Mesenchymal stem cell (in vitro differentiated cells and primary cell): ENCODE measurements at regions not wholly inside any gene's neighbourhood (a gene's known extent, or its start where the extent isn't known, plus 50 kb on each side); places are given as distances from the start of the nearest gene placed in this dataset.

ENCODE experiments used
- DNase-seq: peaks from one replicate; pipeline ENCODE4 v3.0.0-alpha.2; 2013
- H2AFZ ChIP-seq: one replicate; pipeline ENCODE4 v1.6.1; 2013; ENCODE audit warnings: low read depth, mild to moderate bottlenecking, control low read depth, inconsistent platforms, low read length, moderate library complexity
- H2AK5ac ChIP-seq: 2 replicates; pipeline ENCODE4 v1.6.1; 2013; ENCODE audit warnings: low read length, moderate library complexity, mild to moderate bottlenecking, inconsistent platforms; ENCODE audit not compliant: severe bottlenecking
- H2BK120ac ChIP-seq: one replicate; pipeline ENCODE4 v1.6.1; 2013; ENCODE audit warnings: low read depth, mild to moderate bottlenecking, inconsistent platforms, low read length, moderate library complexity
- H2BK12ac ChIP-seq, 2 experiments: one replicate each; pipeline ENCODE4 v1.6.1; 2013; ENCODE audit warnings: inconsistent platforms in 2 of 2, low read length in 2 of 2, mild to moderate bottlenecking in 2 of 2, moderate library complexity in 2 of 2, control low read depth in 1 of 2
- H2BK15ac ChIP-seq: one replicate; pipeline ENCODE4 v1.6.1; 2013; ENCODE audit warnings: mild to moderate bottlenecking, low read depth, inconsistent platforms; ENCODE audit not compliant: poor library complexity, severe bottlenecking
- H2BK5ac ChIP-seq: 2 replicates; pipeline ENCODE4 v1.6.1; 2013; ENCODE audit warnings: low read depth, mild to moderate bottlenecking, low read length, control low read depth, inconsistent platforms; ENCODE audit not compliant: poor library complexity, severe bottlenecking
- H3K14ac ChIP-seq, 2 experiments: one replicate each; pipeline ENCODE4 v1.6.1; 2013; ENCODE audit warnings: inconsistent platforms in 2 of 2, low read length in 2 of 2, control low read depth in 1 of 2, mild to moderate bottlenecking in 1 of 2, moderate library complexity in 1 of 2
- H3K18ac ChIP-seq, 2 experiments: one replicate each; pipeline ENCODE4 v1.6.1; 2013; ENCODE audit warnings: inconsistent platforms in 2 of 2, low read length in 2 of 2, control low read depth in 1 of 2, low read depth in 1 of 2, mild to moderate bottlenecking in 1 of 2
- H3K23ac ChIP-seq, 2 experiments: one replicate each; pipeline ENCODE4 v1.6.1; 2013; ENCODE audit warnings: inconsistent platforms in 2 of 2, low read length in 2 of 2, mild to moderate bottlenecking in 2 of 2, moderate library complexity in 2 of 2, control low read depth in 1 of 2
- H3K27ac ChIP-seq: 2 replicates; pipeline ENCODE4 v1.5.1; 2013; ENCODE audit warnings: mild to moderate bottlenecking, moderate library complexity, low read length, control low read depth, inconsistent platforms; ENCODE audit not compliant: poor library complexity, severe bottlenecking
- H3K27me3 ChIP-seq, 2 experiments: 2 replicates each; pipeline versions ENCODE4 v1.6.1 to v1.7.0; 2013; ENCODE audit warnings: low read length in 2 of 2, mild to moderate bottlenecking in 2 of 2, moderate library complexity in 2 of 2, control low read depth in 1 of 2, inconsistent platforms in 1 of 2; ENCODE audit not compliant: control insufficient read depth in 1 of 2, insufficient read depth in 1 of 2
- H3K36me3 ChIP-seq, 2 experiments: 2 replicates each; pipeline versions ENCODE4 v1.6.1 to v1.7.0; 2013; ENCODE audit warnings: low read length in 2 of 2, control low read depth in 1 of 2, inconsistent platforms in 1 of 2, low read depth in 1 of 2, mild to moderate bottlenecking in 1 of 2; ENCODE audit not compliant: insufficient read depth in 2 of 2, control insufficient read depth in 1 of 2
- H3K4ac ChIP-seq, 2 experiments: one replicate each; pipeline ENCODE4 v1.6.1; 2013; ENCODE audit warnings: inconsistent platforms in 2 of 2, low read length in 2 of 2, mild to moderate bottlenecking in 2 of 2, moderate library complexity in 2 of 2, control low read depth in 1 of 2, low read depth in 1 of 2
- H3K4me1 ChIP-seq: 2 replicates; pipeline ENCODE4 v1.6.1; 2013; ENCODE audit warnings: low read depth, low read length, control low read depth; ENCODE audit not compliant: control insufficient read depth, insufficient read depth
- H3K4me2 ChIP-seq: 2 replicates; pipeline ENCODE4 v1.6.1; 2013; ENCODE audit warnings: low read length, mild to moderate bottlenecking, inconsistent platforms; ENCODE audit not compliant: poor library complexity, severe bottlenecking
- H3K4me3 ChIP-seq, 2 experiments: 2 replicates each; pipeline versions ENCODE4 v1.5.1 to v1.7.0; 2013; ENCODE audit warnings: low read length in 2 of 2, mild to moderate bottlenecking in 2 of 2, control low read depth in 1 of 2, low read depth in 1 of 2; ENCODE audit not compliant: insufficient read depth in 1 of 2
- H3K79me1 ChIP-seq: replicated peaks from 2 replicates; pipeline ENCODE4 v1.6.1; 2013; ENCODE audit warnings: mild to moderate bottlenecking, control low read depth, low read length, inconsistent platforms; ENCODE audit not compliant: poor library complexity, severe bottlenecking
- H3K9ac ChIP-seq: 2 replicates; pipeline ENCODE4 v1.7.0; 2013; ENCODE audit warnings: mild to moderate bottlenecking, low read length, moderate library complexity
- H3K9me3 ChIP-seq: 2 replicates; pipeline ENCODE4 v1.7.0; 2013; ENCODE audit warnings: mild to moderate bottlenecking, low read length; ENCODE audit not compliant: control insufficient read depth
- H4K8ac ChIP-seq: one replicate; pipeline ENCODE4 v1.6.1; 2013; ENCODE audit warnings: inconsistent platforms, mild to moderate bottlenecking, low read length, moderate library complexity
- H4K91ac ChIP-seq: one replicate; pipeline ENCODE4 v1.6.1; 2013; ENCODE audit warnings: mild to moderate bottlenecking, low read length, inconsistent platforms
- WGBS: methylation state at CpG from one replicate; pipeline ENCODE4 v1.1.7; 2013; ENCODE audit warnings: mixed read lengths; 5-methylcytosine and 5-hydroxymethylcytosine counted together

DNA sequence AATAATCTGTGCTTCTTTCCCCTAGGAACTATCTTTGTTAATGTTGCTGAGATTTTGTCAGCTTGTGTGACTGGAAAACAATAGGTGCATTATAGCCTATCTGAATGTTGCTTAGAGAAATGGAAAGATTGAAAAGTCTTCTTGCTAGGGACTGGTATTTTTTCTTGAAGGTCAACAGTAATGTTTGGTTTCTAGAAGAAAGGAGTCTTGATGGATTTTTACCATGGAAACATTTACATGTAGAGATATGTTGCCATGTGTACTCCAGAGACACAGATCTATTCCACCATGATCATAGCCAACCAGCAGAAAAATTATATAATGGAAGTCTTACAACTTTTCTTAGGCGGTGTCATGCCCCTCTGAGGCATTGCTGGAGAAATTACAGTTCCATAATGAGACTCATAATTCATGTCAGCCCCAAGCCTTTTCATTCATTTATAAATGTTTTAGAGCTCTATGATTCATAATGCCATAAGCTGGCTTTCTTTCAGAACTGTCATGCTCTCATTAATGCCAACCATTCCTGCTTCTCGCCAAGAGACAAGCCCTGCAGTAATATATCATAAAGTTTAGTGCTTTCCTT lies 175.1 kb upstream of the PTPRZ1 start:
- Histone ChIP-seq H3K9me3 (no peaks in the 10 kb centered on the region), H2BK15ac (no peak overlapping the region), H3K36me3 (no peaks in the 10 kb centered on the region), H3K27ac (no peak overlapping the region), H4K8ac (no peak overlapping the region), H3K9ac (no peak overlapping the region), H3K23ac (no peak overlapping the region), H3K18ac (no peak overlapping the region), H2AFZ (no peak overlapping the region), H3K4ac (no peak overlapping the region), H2BK120ac (no peak overlapping the region), H3K4me3 (no peak overlapping the region), H3K4me2 (no peak overlapping the region), H4K91ac (no peak overlapping the region), H3K27me3 (no peaks in the 10 kb centered on the region), H2BK12ac (no peak overlapping the region), H3K79me1 (no peaks in the 10 kb centered on the region), H3K14ac (no peak overlapping the region), H2AK5ac (no peak overlapping the region), H3K4me1 (no peaks in the 10 kb centered on the region), H2BK5ac (no peak overlapping the region)
- no peak for DNase-seq
- WGBS = 100% methylated on average over 1 of the region's 2 CpGs

DNA sequence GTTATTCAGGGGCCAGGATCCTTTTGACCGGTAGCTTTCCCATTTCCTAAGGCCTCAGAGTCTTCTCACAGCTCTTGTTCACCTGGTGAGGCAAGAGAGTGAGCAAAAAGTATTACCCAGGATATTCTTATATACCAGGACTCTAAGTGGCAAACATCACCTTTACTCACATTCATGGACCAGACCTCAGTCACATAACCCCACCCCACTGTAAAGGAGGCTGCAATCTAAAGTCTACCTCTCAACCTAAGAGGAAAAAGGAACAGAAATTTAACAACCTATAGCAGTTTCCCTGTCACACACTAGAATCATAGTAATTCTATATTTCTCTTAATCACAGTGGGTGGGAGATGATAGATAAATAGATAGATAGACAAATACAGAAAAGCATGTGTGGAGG lies 176.0 kb upstream of the PTPRZ1 start:
- H4K8ac ChIP-seq = no peak overlapping the region
- no peak overlapping the region for H2BK5ac ChIP-seq
- no peak overlapping the region for H3K27ac ChIP-seq
- WGBS = no CpG with 5 or more reads among the region's 1 CpG
- H2BK120ac ChIP-seq = no peak overlapping the region
- H2BK15ac ChIP-seq = no peak overlapping the region
- H2AK5ac ChIP-seq = no peak overlapping the region
- DNase-seq = no peak
- H3K4me1 ChIP-seq = no peaks in the 10 kb centered on the region
- H2BK12ac ChIP-seq = no peak overlapping the region
- H3K27me3 ChIP-seq = no peaks in the 10 kb centered on the region
- H3K4me3 ChIP-seq = no peak overlapping the region
- H3K23ac ChIP-seq = no peak overlapping the region
- no peak overlapping the region for H3K14ac ChIP-seq
- no peaks in the 10 kb centered on the region for H3K79me1 ChIP-seq
- no peaks in the 10 kb centered on the region for H3K9me3 ChIP-seq
- no peak overlapping the region for H3K4me2 ChIP-seq
- no peak overlapping the region for H2AFZ ChIP-seq
- H3K18ac ChIP-seq = no peak overlapping the region
- no peak overlapping the region for H4K91ac ChIP-seq
- no peak overlapping the region for H3K9ac ChIP-seq
- no peaks in the 10 kb centered on the region for H3K36me3 ChIP-seq
- H3K4ac ChIP-seq = no peak overlapping the region

DNA sequence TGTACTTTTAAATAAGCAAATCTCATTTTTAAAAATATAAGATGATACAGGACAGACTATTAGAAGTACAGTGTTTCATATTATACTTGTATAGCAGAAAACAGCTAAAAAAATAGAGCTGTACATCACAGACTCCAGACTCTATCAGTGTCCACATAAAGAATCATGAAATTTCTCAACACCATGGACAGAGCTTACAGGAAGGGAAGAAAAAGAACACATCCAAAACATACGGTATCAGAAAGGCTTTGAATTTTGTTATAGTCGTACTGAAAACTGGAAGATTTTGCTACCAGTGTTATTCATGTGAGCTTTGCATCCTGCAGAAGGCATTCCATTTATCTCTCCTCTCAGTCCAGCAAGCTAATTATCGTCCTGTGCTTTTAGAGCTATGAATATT lies 183.2 kb upstream of the PTPRZ1 start:
- H3K4ac ChIP-seq = no peak overlapping the region
- H3K4me1 ChIP-seq = no peaks in the 10 kb centered on the region
- H2AFZ ChIP-seq = no peak overlapping the region
- WGBS = 90% methylated on average over 3 of the region's 3 CpGs
- H3K27ac ChIP-seq = no peak overlapping the region
- H3K18ac ChIP-seq = no peak overlapping the region
- no peaks in the 10 kb centered on the region for H3K27me3 ChIP-seq
- H4K91ac ChIP-seq = no peak overlapping the region
- no peak overlapping the region for H3K9ac ChIP-seq
- no peak overlapping the region for H4K8ac ChIP-seq
- no peak for DNase-seq
- no peak overlapping the region for H2BK120ac ChIP-seq
- no peak overlapping the region for H2AK5ac ChIP-seq
- H3K79me1 ChIP-seq = no peaks in the 10 kb centered on the region
- no peak overlapping the region for H3K23ac ChIP-seq
- no peak overlapping the region for H2BK12ac ChIP-seq
- H3K9me3 ChIP-seq = no peaks in the 10 kb centered on the region
- H2BK5ac ChIP-seq = no peak overlapping the region
- no peak overlapping the region for H3K4me3 ChIP-seq
- H2BK15ac ChIP-seq = no peak overlapping the region
- H3K4me2 ChIP-seq = no peak overlapping the region
- no peak overlapping the region for H3K14ac ChIP-seq
- no peaks in the 10 kb centered on the region for H3K36me3 ChIP-seq

DNA sequence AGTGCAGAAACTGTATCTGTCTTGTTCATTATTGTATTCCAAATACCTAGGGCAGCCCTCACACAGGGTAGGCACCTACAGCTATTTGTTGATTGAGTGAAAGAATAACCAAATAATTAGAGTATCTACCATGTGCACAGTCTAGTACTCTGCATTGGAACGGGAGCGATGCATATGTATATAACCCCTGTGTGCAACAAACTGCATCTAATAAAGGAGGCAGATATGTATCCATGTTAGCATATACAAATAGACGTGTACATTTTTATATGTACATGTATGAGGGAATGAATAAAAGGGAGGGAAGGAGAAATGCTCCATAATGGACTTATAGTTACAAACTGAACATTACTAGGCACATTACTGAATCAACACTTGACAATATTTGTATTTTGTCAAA lies 191.3 kb upstream of the PTPRZ1 start:
- H3K27ac ChIP-seq = no peak overlapping the region
- no peak overlapping the region for H2AK5ac ChIP-seq
- no peak overlapping the region for H2BK12ac ChIP-seq
- no peak overlapping the region for H4K8ac ChIP-seq
- H4K91ac ChIP-seq = no peak overlapping the region
- no peak overlapping the region for H3K4me2 ChIP-seq
- H3K79me1 ChIP-seq = no peaks in the 10 kb centered on the region
- H3K4me1 ChIP-seq = no peaks in the 10 kb centered on the region
- no peak overlapping the region for H3K23ac ChIP-seq
- no peaks in the 10 kb centered on the region for H3K27me3 ChIP-seq
- no peak overlapping the region for H3K14ac ChIP-seq
- no peak overlapping the region for H2BK120ac ChIP-seq
- H3K9me3 ChIP-seq = no peaks in the 10 kb centered on the region
- H3K18ac ChIP-seq = no peak overlapping the region
- WGBS = no CpG with 5 or more reads among the region's 3 CpGs
- H2BK5ac ChIP-seq = no peak overlapping the region
- no peak overlapping the region for H3K9ac ChIP-seq
- H3K4me3 ChIP-seq = no peak overlapping the region
- no peak overlapping the region for H2BK15ac ChIP-seq
- H3K36me3 ChIP-seq = no peaks in the 10 kb centered on the region
- DNase-seq = no peak
- H3K4ac ChIP-seq = no peak overlapping the region
- no peak overlapping the region for H2AFZ ChIP-seq
